Tibial nerve (tissue), 4 donors: ENCODE measurements at regions not wholly inside any gene's neighbourhood (a gene's known extent, or its start where the extent isn't known, plus 50 kb on each side); places are given as distances from the start of the nearest gene placed in this dataset.

Experiments
- DNase-seq, 2 donors: peaks; one replicate each; pipeline ENCODE4 v3.0.0-alpha.2; 2019; ENCODE audit warnings: low spot score in 2 of 2
- H3K27ac ChIP-seq, 4 donors: fragments of 200-600 bp; sonication (generic) in 3 of 4; one replicate each; pipeline ENCODE4 v1.5.1; 2017 to 2019; ENCODE audit warnings: mild to moderate bottlenecking in 1 of 4
- H3K27me3 ChIP-seq, 2 donors: fragments of 200-600 bp; sonication (generic) in 1 of 2; one replicate each; pipeline versions ENCODE4 v1.5.1 to v1.6.0; 2017 to 2019
- H3K36me3 ChIP-seq, 3 donors: fragments of 200-600 bp; sonication (generic); one replicate each; pipeline ENCODE4 v1.5.1; 2018 to 2019
- H3K4me1 ChIP-seq, 4 donors: fragments of 200-600 bp; sonication (generic) in 3 of 4; one replicate each; pipeline ENCODE4 v1.5.1; 2017 to 2019
- H3K4me3 ChIP-seq, 4 donors: fragments of 200-600 bp; sonication (generic) in 3 of 4; one replicate each; pipeline ENCODE4 v1.5.1; 2017 to 2019; ENCODE audit warnings: mild to moderate bottlenecking in 1 of 4, moderate library complexity in 1 of 4
- H3K9me3 ChIP-seq, 4 donors: fragments of 200-600 bp; sonication (generic) in 3 of 4; one replicate each; pipeline ENCODE4 v1.5.1; 2017 to 2019
- CTCF ChIP-seq, 5 experiments: fragments of 200-600 bp in 3 of 5; fragments of 450-650 bp in 2 of 5; sonication (generic) in 3 of 5; IDR thresholded peaks; one replicate each; pipeline ENCODE4 v1.5.1; 2016 to 2019; ENCODE audit warnings: antibody characterized with exemption in 5 of 5, mild to moderate bottlenecking in 3 of 5, moderate library complexity in 2 of 5
- EP300 ChIP-seq, 2 donors: sonication (generic); formaldehyde crosslinking; IDR thresholded peaks; one replicate each; pipeline ENCODE4 v1.6.1; 2017; ENCODE audit warnings: antibody characterized with exemption in 2 of 2, mild to moderate bottlenecking in 1 of 2
- POLR2A ChIP-seq, 2 donors: fragments of 450-650 bp; IDR thresholded peaks; one replicate each; pipeline ENCODE4 v1.6.1; 2017; ENCODE audit warnings: antibody characterized with exemption in 2 of 2, mild to moderate bottlenecking in 2 of 2, moderate library complexity in 2 of 2
- WGBS, 2 donors: methylation state at CpG; one replicate each; pipeline ENCODE4 v1.1.5; 2018; 5-methylcytosine and 5-hydroxymethylcytosine counted together

- Histone ChIP-seq H3K27me3 (no peaks in the 10 kb centered on the region), H3K36me3 (no peaks in the 10 kb centered on the region), H3K9me3 (no peaks in the 10 kb centered on the region), H3K4me3 (no peak overlapping the region), H3K4me1 (no peaks in the 10 kb centered on the region), H3K27ac (no peak overlapping the region)
- DNase-seq = no peak
- WGBS, 2 donors = 85 to 88% methylated on average over 2 of the region's 2 CpGs
- TF ChIP-seq CTCF (IDR thresholded peaks at IDR 0.05) (no peak), EP300 (IDR thresholded peaks at IDR 0.05) (no peak), POLR2A (IDR thresholded peaks at IDR 0.05) (no peak)
Measured at GRCh38 chr3:164577667-164578210, 500.6 kb downstream of the SI start.

- H3K4me1 ChIP-seq = no peaks in the 10 kb centered on the region
- no peak overlapping the region for H3K4me3 ChIP-seq
- H3K27ac ChIP-seq = no peak overlapping the region
- H3K36me3 ChIP-seq = no peaks in the 10 kb centered on the region
- DNase-seq = no peak
- TF ChIP-seq CTCF (IDR thresholded peaks at IDR 0.05) (no peak), EP300 (IDR thresholded peaks at IDR 0.05) (no peak), POLR2A (IDR thresholded peaks at IDR 0.05) (no peak)
- no peaks in the 10 kb centered on the region for H3K9me3 ChIP-seq
- H3K27me3 ChIP-seq = no peaks in the 10 kb centered on the region
- 61% methylated on average over 4 of the region's 4 CpGs for WGBS, 2 donors
Measured at GRCh38 chr3:164572436-164572835, 505.9 kb downstream of the SI start.

- Histone ChIP-seq H3K4me3 (no peak overlapping the region), H3K4me1 (no peaks in the 10 kb centered on the region), H3K27ac (no peak overlapping the region), H3K27me3 (no peaks in the 10 kb centered on the region), H3K36me3 (no peaks in the 10 kb centered on the region), H3K9me3 (no peaks in the 10 kb centered on the region)
- TF ChIP-seq EP300 (IDR thresholded peaks at IDR 0.05) (no peak), CTCF (IDR thresholded peaks at IDR 0.05) (no peak), POLR2A (IDR thresholded peaks at IDR 0.05) (no peak)
- no peak for DNase-seq
Measured at GRCh38 chr3:164550857-164551256, 527.4 kb downstream of the SI start.

- no peaks in the 10 kb centered on the region for H3K4me1 ChIP-seq
- H3K36me3 ChIP-seq = no peaks in the 10 kb centered on the region
- WGBS, 2 donors = 53 to 55% methylated on average over 2 of the region's 2 CpGs
- no peak for TF ChIP-seq POLR2A (IDR thresholded peaks at IDR 0.05)
- TF ChIP-seq EP300 (IDR thresholded peaks at IDR 0.05) = no peak
- TF ChIP-seq CTCF (IDR thresholded peaks at IDR 0.05) = no peak
- DNase-seq = no peak
- H3K27ac ChIP-seq = no peak overlapping the region
- H3K9me3 ChIP-seq = no peaks in the 10 kb centered on the region
- no peak overlapping the region for H3K4me3 ChIP-seq
- no peaks in the 10 kb centered on the region for H3K27me3 ChIP-seq
Measured at GRCh38 chr3:164539215-164539614, 539.1 kb downstream of the SI start.

- Histone ChIP-seq H3K4me3 (no peak overlapping the region), H3K36me3 (no peaks in the 10 kb centered on the region), H3K9me3 (no peaks in the 10 kb centered on the region), H3K27ac (no peak overlapping the region), H3K4me1 (no peaks in the 10 kb centered on the region), H3K27me3 (no peaks in the 10 kb centered on the region)
- no peak for TF ChIP-seq CTCF (IDR thresholded peaks at IDR 0.05)
- TF ChIP-seq EP300 (IDR thresholded peaks at IDR 0.05) = no peak
- TF ChIP-seq POLR2A (IDR thresholded peaks at IDR 0.05) = no peak
- DNase-seq = no peak
Measured at GRCh38 chr3:164537485-164537884, 540.8 kb downstream of the SI start.
